AG04449 (cell line): ENCODE measurements at regions not wholly inside any gene's neighbourhood (a gene's known extent, or its start where the extent isn't known, plus 50 kb on each side); places are given as distances from the start of the nearest gene placed in this dataset.

Experiments used
- CTCF ChIA-PET: fragments of 350-600 bp; formaldehyde crosslinking; extraction: SDS; loops from one replicate; lab custom pipeline; 2021; ENCODE audit warnings: antibody characterized with exemption; lab: Yijun Ruan, JAX
- POLR2A ChIA-PET: fragments of 400-600, 350-600 bp; formaldehyde crosslinking; extraction: SDS; loops from one replicate; lab custom pipeline; 2020; ENCODE audit warnings: antibody characterized with exemption, inconsistent platforms; lab: Yijun Ruan, JAX
- DNase-seq: peaks from one replicate; pipeline ENCODE4 v3.0.0-alpha.2; 2010; ENCODE audit warnings: low read depth, low spot score
- H3K4me3 ChIP-seq: 2 replicates; pipeline ENCODE4 v1.5.1; 2011; ENCODE audit warnings: low read depth, mild to moderate bottlenecking, control low read depth, low read length
- TF ChIP-seq, protein P1 (sequence below): IDR thresholded peaks from one replicate; pipeline ENCODE4 v1.5.1; 2011; ENCODE audit warnings: mild to moderate bottlenecking, moderate library complexity, low read length, control low read depth, inconsistent platforms; ENCODE audit not compliant: insufficient read depth; ENCODE audit errors: missing control alignments

DNA sequence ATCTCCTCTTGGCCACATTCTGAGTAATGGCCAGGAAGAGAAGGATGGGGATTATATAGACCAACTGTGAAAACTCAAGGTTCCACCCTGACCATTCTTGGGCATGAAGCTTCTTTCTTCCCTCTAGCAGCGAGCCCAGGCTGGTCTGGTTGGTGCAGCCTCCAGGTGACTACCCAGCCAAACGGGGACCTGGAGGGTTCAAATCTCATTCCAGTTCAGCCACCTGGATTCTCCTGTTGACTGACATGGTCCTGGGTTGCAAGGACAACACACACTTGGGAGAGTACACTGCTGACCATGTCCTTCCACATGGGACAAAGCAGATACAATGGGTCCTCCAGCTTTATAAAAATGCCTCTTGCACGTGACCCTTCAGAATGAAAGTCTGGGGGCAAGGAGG, 67.0 kb downstream of the SHANK2 start:
- TF ChIP-seq, protein P1, sequence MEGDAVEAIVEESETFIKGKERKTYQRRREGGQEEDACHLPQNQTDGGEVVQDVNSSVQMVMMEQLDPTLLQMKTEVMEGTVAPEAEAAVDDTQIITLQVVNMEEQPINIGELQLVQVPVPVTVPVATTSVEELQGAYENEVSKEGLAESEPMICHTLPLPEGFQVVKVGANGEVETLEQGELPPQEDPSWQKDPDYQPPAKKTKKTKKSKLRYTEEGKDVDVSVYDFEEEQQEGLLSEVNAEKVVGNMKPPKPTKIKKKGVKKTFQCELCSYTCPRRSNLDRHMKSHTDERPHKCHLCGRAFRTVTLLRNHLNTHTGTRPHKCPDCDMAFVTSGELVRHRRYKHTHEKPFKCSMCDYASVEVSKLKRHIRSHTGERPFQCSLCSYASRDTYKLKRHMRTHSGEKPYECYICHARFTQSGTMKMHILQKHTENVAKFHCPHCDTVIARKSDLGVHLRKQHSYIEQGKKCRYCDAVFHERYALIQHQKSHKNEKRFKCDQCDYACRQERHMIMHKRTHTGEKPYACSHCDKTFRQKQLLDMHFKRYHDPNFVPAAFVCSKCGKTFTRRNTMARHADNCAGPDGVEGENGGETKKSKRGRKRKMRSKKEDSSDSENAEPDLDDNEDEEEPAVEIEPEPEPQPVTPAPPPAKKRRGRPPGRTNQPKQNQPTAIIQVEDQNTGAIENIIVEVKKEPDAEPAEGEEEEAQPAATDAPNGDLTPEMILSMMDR, result no peak
- POLR2A ChIA-PET, result no interaction called here
- H3K4me3 ChIP-seq, result no peak overlapping the region
- DNase-seq, result no peak
- CTCF ChIA-PET, result no interaction called here

DNA sequence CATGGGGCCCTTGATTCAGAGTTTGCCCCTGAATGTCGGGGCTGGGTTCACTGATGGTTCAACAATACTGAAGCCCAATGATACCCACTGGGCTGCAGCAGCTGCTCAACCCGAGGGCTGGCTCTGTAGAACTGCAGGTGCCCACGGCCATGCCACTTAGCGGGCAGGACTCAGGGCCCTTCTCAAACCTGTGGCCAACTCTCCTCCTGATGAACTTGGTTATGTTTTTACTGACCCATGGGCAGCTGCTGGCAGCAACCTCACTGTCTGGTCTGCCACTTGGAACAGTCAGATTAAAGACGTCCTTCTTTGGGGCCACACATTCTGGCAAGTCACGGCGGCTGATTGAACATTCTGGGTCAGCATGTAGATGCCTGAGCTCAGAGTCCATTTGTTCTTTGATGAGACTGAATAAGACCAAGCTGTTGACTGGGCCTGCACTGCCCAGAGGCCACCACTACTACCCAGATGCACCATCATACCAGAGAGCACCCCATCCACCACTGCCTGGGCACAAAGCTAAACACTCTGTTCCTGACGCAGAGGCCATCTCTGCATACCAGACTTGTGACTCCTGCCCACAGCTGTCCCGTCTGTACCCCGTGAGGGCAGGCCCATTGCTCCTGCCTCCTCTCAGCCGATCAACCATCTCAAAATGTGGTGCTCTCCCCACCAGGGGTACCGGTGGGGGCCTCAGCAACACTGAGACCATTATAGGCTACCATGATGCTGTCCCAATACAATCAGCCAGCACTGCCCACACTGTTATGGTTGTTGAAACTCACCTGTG, 67.8 kb downstream of the SHANK2 start:
- TF ChIP-seq, protein P1, result no peak
- DNase-seq, result no peak
- ChIA-PET CTCF (no interaction called here), POLR2A (no interaction called here)
- no peak overlapping the region for H3K4me3 ChIP-seq

DNA sequence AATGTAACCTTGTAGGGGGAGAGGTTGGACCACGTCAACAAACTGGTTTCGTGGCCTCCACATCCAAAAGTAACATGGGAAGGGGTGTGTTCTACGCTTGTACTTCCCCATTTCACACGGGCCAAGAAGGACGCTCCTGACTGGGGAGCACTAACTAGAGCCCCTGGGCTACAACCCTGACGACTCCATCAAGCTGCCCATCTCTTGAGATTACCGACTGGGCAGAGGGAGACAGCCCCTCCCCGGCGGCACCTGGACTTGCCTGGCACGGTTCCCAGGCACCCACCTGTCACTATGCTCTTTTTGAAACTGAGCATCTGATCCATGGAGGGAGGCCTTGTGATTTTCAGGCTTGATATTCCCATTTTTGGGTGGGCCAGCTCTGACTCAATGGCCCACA, 68.5 kb downstream of the SHANK2 start:
- TF ChIP-seq, protein P1, result no peak
- H3K4me3 ChIP-seq, result no peak overlapping the region
- POLR2A ChIA-PET, result no interaction called here
- CTCF ChIA-PET, result no interaction called here
- no peak for DNase-seq

DNA sequence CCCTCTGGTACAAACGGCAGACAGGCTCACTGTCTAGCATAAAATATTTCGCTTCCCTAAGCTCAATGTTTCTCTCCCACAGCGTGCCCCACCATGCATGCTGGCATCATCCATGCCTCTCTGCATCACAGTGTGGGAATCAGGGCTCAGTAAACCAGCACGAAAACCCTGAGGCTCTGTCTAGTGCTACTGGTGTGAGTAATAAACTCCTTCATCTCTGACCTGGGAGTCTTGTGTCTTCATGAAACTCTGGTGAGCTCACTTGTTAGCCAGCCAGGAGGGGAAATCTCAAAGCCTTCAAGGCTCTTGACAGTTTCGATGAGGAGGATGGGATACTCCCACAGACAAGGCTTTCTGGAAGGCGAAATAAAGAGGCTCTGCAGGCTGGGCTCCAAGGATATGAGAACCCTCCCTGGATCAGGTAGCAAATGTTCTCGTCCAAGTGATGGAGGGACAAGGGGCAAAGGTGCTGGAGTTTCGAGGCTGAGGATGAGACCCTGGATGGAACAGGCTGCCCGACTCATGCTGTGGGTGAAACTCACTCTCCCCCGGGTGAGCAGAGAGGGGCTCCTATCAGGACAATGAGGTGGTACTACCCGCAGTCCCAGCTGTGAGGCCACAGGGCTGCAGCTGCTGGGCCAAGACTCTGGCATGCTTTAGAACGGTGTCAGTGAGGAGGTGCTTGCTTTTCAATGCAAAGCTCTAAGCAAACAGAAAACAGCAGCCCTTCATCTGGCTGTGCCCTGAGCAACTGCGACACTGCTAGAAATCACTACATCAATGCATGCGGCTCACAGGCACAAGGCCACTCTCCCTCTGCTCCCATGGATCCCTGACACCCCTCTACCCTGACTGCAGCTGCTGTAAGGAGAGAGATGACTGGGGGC, 69.3 kb downstream of the SHANK2 start:
- CTCF ChIA-PET, result no interaction called here
- POLR2A ChIA-PET, result no interaction called here
- H3K4me3 ChIP-seq, result no peak overlapping the region
- DNase-seq, result no peak
- TF ChIP-seq, protein P1, result no peak

DNA sequence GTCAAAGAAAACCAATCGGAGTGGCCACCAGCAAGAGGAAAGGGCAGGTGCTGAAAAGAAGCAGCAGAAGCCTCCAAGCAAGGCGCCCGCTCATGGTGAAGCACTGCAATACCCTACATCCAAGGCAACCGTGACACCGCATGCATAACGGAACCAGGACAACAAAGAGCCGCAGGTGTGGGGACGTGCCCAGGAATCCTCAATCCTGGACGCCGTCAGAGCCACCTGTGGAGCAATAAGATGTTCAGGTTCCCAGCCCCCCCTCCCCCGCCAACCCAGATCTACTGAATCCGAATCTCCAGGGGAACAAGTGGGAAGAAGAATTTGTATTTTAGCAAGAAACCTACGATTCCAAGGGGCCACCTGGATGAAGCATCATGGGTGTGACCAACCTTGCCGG, 70.8 kb downstream of the SHANK2 start:
- no peak overlapping the region for H3K4me3 ChIP-seq
- CTCF ChIA-PET, result no interaction called here
- no peak for DNase-seq
- POLR2A ChIA-PET, result no interaction called here
- TF ChIP-seq, protein P1, result no peak
